ENCODE measurements at regions not wholly inside any gene's neighbourhood (a gene's known extent, or its start where the extent isn't known, plus 50 kb on each side); places are given as distances from the start of the nearest gene placed in this dataset.
"Not testable (repeated sequence)": the region's sequence is repeated elsewhere in the genome, so short reads cannot be mapped to it uniquely, and the experiment has no call there.

- ChIA-PET CTCF (no interaction called here), POLR2A (no interaction called here)
- intact Hi-C loops (cut with micrococcal nuclease): no loop called here
- no peaks in the 10 kb centered on the region for H3K27me3 Mint-ChIP-seq
- no peaks in the 10 kb centered on the region for H3K4me1 Mint-ChIP-seq (ENCODE audit: low read depth)
- peak; percentile 8 for DNase-seq
- no peak overlapping the region for H3K27ac Mint-ChIP-seq
- H3K36me3 Mint-ChIP-seq: no peaks in the 10 kb centered on the region
- H3K4me3 Mint-ChIP-seq: no peak overlapping the region
- H3K9me3 Mint-ChIP-seq: no peaks in the 10 kb centered on the region
Observed at GRCh38 chrX:112211459-112211858, 128.9 kb upstream of the TRPC5 start.

GRCh38 chrX:112197840-112198239 is 115.3 kb upstream of the TRPC5 start:
- H3K4me1 Mint-ChIP-seq (ENCODE audit: low read depth): no peaks in the 10 kb centered on the region
- no peaks in the 10 kb centered on the region for H3K27me3 Mint-ChIP-seq
- DNase-seq: no peak
- intact Hi-C loops (cut with micrococcal nuclease): no loop called here
- no peaks in the 10 kb centered on the region for H3K36me3 Mint-ChIP-seq
- CTCF ChIA-PET: no interaction called here
- H3K27ac Mint-ChIP-seq: no peak overlapping the region
- H3K9me3 Mint-ChIP-seq: no peaks in the 10 kb centered on the region
- no peak overlapping the region for H3K4me3 Mint-ChIP-seq
- POLR2A ChIA-PET: no interaction called here

GRCh38 chrX:112190646-112191045 is 108.1 kb upstream of the TRPC5 start:
- Mint-ChIP-seq H3K36me3 (no peaks in the 10 kb centered on the region), H3K4me3 (no peak overlapping the region), H3K27ac (no peak overlapping the region), H3K9me3 (no peaks in the 10 kb centered on the region), H3K27me3 (no peaks in the 10 kb centered on the region), H3K4me1 (ENCODE audit: low read depth) (no peaks in the 10 kb centered on the region)
- POLR2A ChIA-PET: no interaction called here
- CTCF ChIA-PET: no interaction called here
- DNase-seq: no peak
- intact Hi-C loops (cut with micrococcal nuclease): no loop called here

- POLR2A ChIA-PET; intact Hi-C loops (cut with micrococcal nuclease); H3K27ac Mint-ChIP-seq; H3K36me3 Mint-ChIP-seq; DNase-seq; CTCF ChIA-PET; H3K9me3 Mint-ChIP-seq; H3K4me1 Mint-ChIP-seq (ENCODE audit: low read depth); H3K27me3 Mint-ChIP-seq; H3K4me3 Mint-ChIP-seq: not testable (repeated sequence)
Observed at GRCh38 chrX:112181361-112181760, 98.8 kb upstream of the TRPC5 start.

- ChIA-PET POLR2A (no interaction called here), CTCF (no interaction called here)
- Mint-ChIP-seq H3K27me3 (no peaks in the 10 kb centered on the region), H3K9me3 (no peaks in the 10 kb centered on the region), H3K4me3 (no peak overlapping the region), H3K4me1 (ENCODE audit: low read depth) (no peaks in the 10 kb centered on the region), H3K27ac (no peak overlapping the region), H3K36me3 (no peaks in the 10 kb centered on the region)
- no peak for DNase-seq
- intact Hi-C loops (cut with micrococcal nuclease): no loop called here
Observed at GRCh38 chrX:112164420-112164819, 81.8 kb upstream of the TRPC5 start.

GRCh38 chrX:112163906-112164305 is 81.3 kb upstream of the TRPC5 start:
- H3K36me3 Mint-ChIP-seq: no peaks in the 10 kb centered on the region
- intact Hi-C loops (cut with micrococcal nuclease): no loop called here
- H3K4me3 Mint-ChIP-seq: no peak overlapping the region
- H3K27ac Mint-ChIP-seq: no peak overlapping the region
- no peaks in the 10 kb centered on the region for H3K27me3 Mint-ChIP-seq
- ChIA-PET CTCF (no interaction called here), POLR2A (no interaction called here)
- no peaks in the 10 kb centered on the region for H3K9me3 Mint-ChIP-seq
- DNase-seq: no peak
- H3K4me1 Mint-ChIP-seq (ENCODE audit: low read depth): no peaks in the 10 kb centered on the region

- CTCF ChIA-PET: no interaction called here
- Mint-ChIP-seq H3K9me3 (no peaks in the 10 kb centered on the region), H3K27ac (no peak overlapping the region), H3K4me3 (no peak overlapping the region), H3K27me3 (no peaks in the 10 kb centered on the region), H3K36me3 (no peaks in the 10 kb centered on the region), H3K4me1 (ENCODE audit: low read depth) (no peaks in the 10 kb centered on the region)
- no peak for DNase-seq
- POLR2A ChIA-PET: no interaction called here
- intact Hi-C loops (cut with micrococcal nuclease): no loop called here
Observed at GRCh38 chrX:112148397-112148796, 65.8 kb upstream of the TRPC5 start.

GRCh38 chrX:112147206-112147605 is 64.6 kb upstream of the TRPC5 start:
- no peak for DNase-seq
- no peaks in the 10 kb centered on the region for H3K4me1 Mint-ChIP-seq (ENCODE audit: low read depth)
- H3K36me3 Mint-ChIP-seq: no peaks in the 10 kb centered on the region
- no peak overlapping the region for H3K4me3 Mint-ChIP-seq
- H3K27me3 Mint-ChIP-seq: no peaks in the 10 kb centered on the region
- no peaks in the 10 kb centered on the region for H3K9me3 Mint-ChIP-seq
- CTCF ChIA-PET: no interaction called here
- POLR2A ChIA-PET: no interaction called here
- H3K27ac Mint-ChIP-seq: no peak overlapping the region
- intact Hi-C loops (cut with micrococcal nuclease): no loop called here

GRCh38 chrX:112137276-112137675 is 54.7 kb upstream of the TRPC5 start:
- intact Hi-C loops (cut with micrococcal nuclease): no loop called here
- no peak for DNase-seq
- Mint-ChIP-seq H3K4me1 (ENCODE audit: low read depth) (no peaks in the 10 kb centered on the region), H3K4me3 (no peak overlapping the region), H3K36me3 (no peaks in the 10 kb centered on the region), H3K27ac (no peak overlapping the region), H3K9me3 (no peaks in the 10 kb centered on the region), H3K27me3 (no peaks in the 10 kb centered on the region)
- ChIA-PET POLR2A (no interaction called here), CTCF (no interaction called here)
